Karpas-422 (cell line): ENCODE measurements at regions not wholly inside any gene's neighbourhood (a gene's known extent, or its start where the extent isn't known, plus 50 kb on each side); places are given as distances from the start of the nearest gene placed in this dataset.
"Not testable (repeated sequence)": the region's sequence is repeated elsewhere in the genome, so short reads cannot be mapped to it uniquely, and the experiment has no call there.

ENCODE experiments used
- DNase-seq: peaks from one replicate; pipeline ENCODE4 v3.0.0-alpha.2; 2015
- H2AFZ ChIP-seq: fragments of 200-600 bp; sonication (generic); 2 replicates; pipeline ENCODE4 v1.6.1; 2014; ENCODE audit warnings: antibody characterized with exemption, low read length, mixed read lengths
- H3K27ac ChIP-seq: fragments of 200-600 bp; sonication (generic); 2 replicates; pipeline ENCODE4 v1.5.1; 2014; ENCODE audit warnings: mild to moderate bottlenecking, low read length, moderate library complexity
- H3K27me3 ChIP-seq: fragments of 200-600 bp; sonication (generic); 2 replicates; pipeline ENCODE4 v1.6.1; 2014; ENCODE audit warnings: low read length, mixed read lengths
- H3K36me3 ChIP-seq: fragments of 200-600 bp; sonication (generic); 2 replicates; pipeline ENCODE4 v1.6.1; 2014; ENCODE audit warnings: low read length, mixed read lengths; ENCODE audit not compliant: insufficient read depth
- H3K4me1 ChIP-seq: fragments of 200-600 bp; sonication (generic); 2 replicates; pipeline ENCODE4 v1.6.1; 2014; ENCODE audit warnings: mild to moderate bottlenecking, low read length, mixed read lengths
- H3K4me2 ChIP-seq: fragments of 200-600 bp; sonication (generic); 2 replicates; pipeline ENCODE4 v1.6.1; 2014; ENCODE audit warnings: low read length, low read depth, mild to moderate bottlenecking; ENCODE audit not compliant: poor library complexity, severe bottlenecking
- H3K4me3 ChIP-seq: fragments of 200-600 bp; sonication (generic); 2 replicates; pipeline ENCODE4 v1.5.1; 2014; ENCODE audit warnings: mild to moderate bottlenecking, antibody characterized with exemption, low read length, mixed read lengths
- H3K79me2 ChIP-seq: fragments of 200-600 bp; sonication (generic); 2 replicates; pipeline ENCODE4 v1.6.1; 2014; ENCODE audit warnings: mild to moderate bottlenecking, low read length, mixed read lengths
- H3K9ac ChIP-seq: fragments of 200-600 bp; sonication (generic); 2 replicates; pipeline ENCODE4 v1.6.0; 2014; ENCODE audit warnings: low read length
- H3K9me2 ChIP-seq: fragments of 200-600 bp; sonication (generic), shearing (Covaris generic); replicated peaks from 2 replicates; pipeline ENCODE4 v1.6.0; 2014; ENCODE audit warnings: mild to moderate bottlenecking, low read length, moderate library complexity; ENCODE audit not compliant: insufficient read depth
- H3K9me3 ChIP-seq: fragments of 300-700, 200-600 bp; sonication (generic); 2 replicates; pipeline ENCODE4 v1.6.1; 2014; ENCODE audit warnings: low read length, mixed read lengths
- H4K20me1 ChIP-seq: fragments of 200-600 bp; sonication (generic); 2 replicates; pipeline ENCODE4 v1.6.1; 2014; ENCODE audit warnings: mild to moderate bottlenecking, antibody characterized with exemption, low read length, low read depth; ENCODE audit not compliant: insufficient read depth

DNA sequence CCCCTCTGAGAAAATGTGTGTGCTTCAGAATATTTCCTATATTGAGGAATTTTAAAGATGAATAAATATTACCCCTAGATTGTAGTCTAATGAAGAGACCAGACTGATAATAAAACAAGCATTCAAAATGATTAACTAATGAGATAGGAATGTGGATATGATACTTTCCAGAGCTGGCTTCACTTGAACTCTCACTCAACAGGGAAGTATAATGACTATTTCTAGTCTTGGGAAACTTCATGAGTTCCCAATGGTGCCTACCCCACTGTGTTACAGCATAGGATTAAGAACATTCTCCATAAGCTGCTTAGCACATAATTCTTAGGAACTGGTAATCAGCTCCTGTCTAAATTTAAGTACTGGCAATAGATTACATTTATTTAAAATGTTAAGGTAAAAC is 261.5 kb upstream of the ZNF385D start:
- no peak overlapping the region for H3K4me3 ChIP-seq
- H3K27me3 ChIP-seq = no peaks in the 10 kb centered on the region
- H3K4me1 ChIP-seq = no peaks in the 10 kb centered on the region
- H4K20me1 ChIP-seq = no peaks in the 10 kb centered on the region
- no peaks in the 10 kb centered on the region for H3K36me3 ChIP-seq
- H3K4me2 ChIP-seq = no peak overlapping the region
- no peak overlapping the region for H2AFZ ChIP-seq
- peaks cover 4% of the 10 kb centered on the region; the same call in 1 of the 2 replicates for H3K9me3 ChIP-seq
- H3K9ac ChIP-seq = no peak overlapping the region
- H3K79me2 ChIP-seq = no peaks in the 10 kb centered on the region
- no peak for DNase-seq
- H3K9me2 ChIP-seq = no peaks in the 10 kb centered on the region
- no peak overlapping the region for H3K27ac ChIP-seq

DNA sequence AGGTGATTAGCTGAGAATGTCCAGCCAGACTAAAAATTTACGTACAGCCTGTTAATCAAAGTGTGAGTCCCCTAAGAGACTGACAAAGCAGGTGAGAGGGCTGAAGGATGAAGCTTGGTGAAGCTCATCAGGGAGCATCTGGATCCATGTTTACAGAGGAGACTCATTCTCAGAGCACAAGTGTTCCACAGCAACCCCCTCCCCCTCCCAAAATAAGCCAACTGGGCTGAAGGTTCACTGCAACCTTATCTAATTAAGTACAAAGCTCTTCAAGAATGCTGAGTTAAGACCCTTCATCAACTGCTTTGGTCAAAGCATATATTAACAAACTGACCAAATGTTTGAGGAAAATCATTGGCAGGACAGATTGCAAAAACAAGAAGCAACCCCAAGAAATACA is 262.6 kb upstream of the ZNF385D start:
- H3K4me2 ChIP-seq = no peak overlapping the region
- H2AFZ ChIP-seq = no peak overlapping the region

DNA sequence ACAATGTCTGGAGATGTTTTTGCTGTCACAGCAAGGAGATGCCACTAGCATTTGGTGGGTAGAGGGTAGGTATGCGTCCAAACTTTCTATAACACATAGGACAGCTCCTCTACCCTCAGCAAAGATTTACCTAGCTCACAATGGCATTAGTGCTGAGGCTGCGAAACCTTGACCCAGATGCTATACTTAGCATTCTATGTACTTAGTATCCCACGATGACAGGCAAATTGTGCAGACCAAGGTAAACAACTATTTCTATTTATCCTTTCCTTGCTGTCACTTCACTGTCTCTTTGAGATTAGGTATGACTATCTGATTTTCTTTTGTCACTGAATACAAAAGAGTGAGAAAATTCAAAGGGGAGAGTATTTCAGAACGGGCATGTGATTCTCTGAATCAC is 265.2 kb upstream of the ZNF385D start:
- Histone ChIP-seq H3K79me2 (no peaks in the 10 kb centered on the region), H3K4me3 (no peak overlapping the region), H3K4me1 (no peaks in the 10 kb centered on the region), H3K9me3 (peaks cover 7% of the 10 kb centered on the region; the same call in 1 of the 2 replicates), H3K36me3 (no peaks in the 10 kb centered on the region), H3K9me2 (no peaks in the 10 kb centered on the region; the same call in 1 of the 2 replicates), H4K20me1 (no peaks in the 10 kb centered on the region), H3K9ac (no peak overlapping the region), H3K27me3 (no peaks in the 10 kb centered on the region), H2AFZ (no peak overlapping the region), H3K27ac (no peak overlapping the region), H3K4me2 (no peak overlapping the region)
- no peak for DNase-seq

More for the DNA sequence above, 262.6 kb upstream of the ZNF385D start:
- DNase-seq = no peak
- Histone ChIP-seq H3K79me2 (no peaks in the 10 kb centered on the region), H4K20me1 (no peaks in the 10 kb centered on the region), H3K27ac (no peak overlapping the region), H3K36me3 (no peaks in the 10 kb centered on the region), H3K9me2 (no peaks in the 10 kb centered on the region), H3K4me1 (no peaks in the 10 kb centered on the region), H3K4me3 (no peak overlapping the region), H3K9me3 (peaks cover 4% of the 10 kb centered on the region; the same call in 1 of the 2 replicates), H3K27me3 (no peaks in the 10 kb centered on the region), H3K9ac (no peak overlapping the region)

DNA sequence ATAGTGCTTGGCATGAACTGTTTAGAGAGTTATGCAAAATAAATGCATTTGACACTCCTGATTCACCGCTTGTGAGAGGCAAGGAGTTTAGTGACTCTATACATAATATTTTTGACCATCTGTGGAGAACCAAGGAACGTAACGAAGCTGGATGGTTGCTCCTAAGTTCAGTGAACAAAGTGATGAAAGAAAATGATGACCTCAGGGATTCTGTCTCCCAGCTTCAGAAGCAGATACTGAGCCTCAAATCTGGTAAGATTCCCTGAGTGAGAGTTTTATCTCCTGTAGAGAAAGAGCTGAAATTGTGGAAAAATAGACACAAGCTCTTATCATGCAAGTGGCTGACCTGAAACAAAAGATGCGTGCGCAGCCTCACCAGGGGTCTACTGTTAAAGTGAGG is 273.6 kb upstream of the ZNF385D start:
- not testable (repeated sequence) for H3K4me1 ChIP-seq, H3K9me3 ChIP-seq, DNase-seq, H3K36me3 ChIP-seq, H4K20me1 ChIP-seq, H3K4me3 ChIP-seq, H3K9ac ChIP-seq, H3K9me2 ChIP-seq, H3K4me2 ChIP-seq, H3K79me2 ChIP-seq, H3K27me3 ChIP-seq, H3K27ac ChIP-seq, H2AFZ ChIP-seq

DNA sequence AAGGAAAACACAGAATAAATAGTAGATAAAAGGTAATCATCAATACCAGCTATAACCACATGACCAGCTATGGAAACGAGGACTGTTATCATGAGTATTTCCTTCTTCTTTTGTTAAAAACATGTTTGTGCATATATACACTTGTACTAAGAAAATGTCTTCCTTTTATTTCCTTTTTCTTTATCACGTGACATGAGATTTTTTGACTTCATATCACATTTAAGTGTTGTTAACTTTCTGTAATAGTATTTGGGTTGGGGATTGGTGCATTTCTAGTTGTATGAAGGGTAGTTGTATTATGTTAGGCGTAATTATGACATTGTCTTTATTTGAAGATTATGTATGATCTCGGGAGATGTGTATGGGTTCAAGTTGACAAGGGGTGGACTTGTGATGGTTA is 278.5 kb upstream of the ZNF385D start:
- Histone ChIP-seq H3K4me2 (no peak overlapping the region), H4K20me1 (no peaks in the 10 kb centered on the region), H3K4me3 (no peak overlapping the region), H3K4me1 (no peaks in the 10 kb centered on the region), H3K9ac (no peak overlapping the region), H3K36me3 (no peaks in the 10 kb centered on the region), H3K9me3 (no peaks in the 10 kb centered on the region), H2AFZ (no peak overlapping the region), H3K79me2 (no peaks in the 10 kb centered on the region), H3K27me3 (no peaks in the 10 kb centered on the region), H3K27ac (no peak overlapping the region), H3K9me2 (no peaks in the 10 kb centered on the region)
- DNase-seq = no peak

DNA sequence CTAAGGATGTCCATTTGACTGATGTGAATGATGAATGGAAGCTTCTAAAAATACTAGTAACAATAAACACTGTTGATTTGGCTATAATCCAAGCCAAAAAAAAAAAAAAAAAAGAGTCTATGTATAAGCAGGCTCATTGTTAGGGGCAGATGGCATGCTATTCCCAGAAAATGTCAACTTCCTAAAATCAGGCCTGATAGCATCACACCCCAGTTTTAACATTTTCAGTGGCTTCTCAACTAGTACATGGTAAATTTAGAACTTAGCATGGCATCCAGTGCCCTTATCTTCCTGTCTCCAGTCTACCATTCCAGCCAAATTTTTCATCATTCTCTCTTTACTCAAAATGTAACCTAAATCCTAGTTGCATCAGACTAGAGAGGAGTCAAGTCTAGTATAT is 288.2 kb upstream of the ZNF385D start:
- Histone ChIP-seq H3K4me2 (no peak overlapping the region), H2AFZ (no peak overlapping the region), H3K27me3 (no peaks in the 10 kb centered on the region), H3K36me3 (no peaks in the 10 kb centered on the region), H3K9me2 (no peaks in the 10 kb centered on the region), H3K4me3 (no peak overlapping the region), H3K79me2 (no peaks in the 10 kb centered on the region), H3K4me1 (no peaks in the 10 kb centered on the region), H3K9ac (no peak overlapping the region), H3K27ac (no peak overlapping the region), H3K9me3 (peaks cover 5% of the 10 kb centered on the region), H4K20me1 (no peaks in the 10 kb centered on the region)
- no peak for DNase-seq

DNA sequence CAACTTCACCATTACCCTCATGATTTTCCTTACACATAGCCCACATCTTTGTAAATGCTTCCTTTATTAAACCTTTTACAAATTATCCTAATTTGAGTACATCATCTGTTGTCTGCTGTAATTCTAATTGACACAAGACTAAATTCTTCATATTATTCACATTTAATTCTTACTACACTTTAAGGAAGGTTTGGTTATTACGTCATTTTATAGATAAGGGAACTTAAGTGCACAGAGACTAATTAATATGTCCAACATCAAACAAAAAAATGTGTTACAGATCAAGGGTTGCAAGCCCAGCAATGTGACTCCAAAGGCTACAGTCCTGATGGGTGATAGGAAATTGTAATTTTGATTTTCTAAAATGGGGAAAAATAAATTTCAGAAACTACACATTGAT is 289.1 kb upstream of the ZNF385D start:
- Histone ChIP-seq H3K27me3 (no peaks in the 10 kb centered on the region), H3K36me3 (no peaks in the 10 kb centered on the region), H3K4me1 (no peaks in the 10 kb centered on the region), H3K9me3 (peaks cover 7% of the 10 kb centered on the region), H4K20me1 (no peaks in the 10 kb centered on the region), H2AFZ (no peak overlapping the region), H3K79me2 (no peaks in the 10 kb centered on the region), H3K9me2 (no peaks in the 10 kb centered on the region), H3K4me2 (no peak overlapping the region), H3K4me3 (no peak overlapping the region), H3K27ac (no peak overlapping the region), H3K9ac (no peak overlapping the region)
- no peak for DNase-seq

DNA sequence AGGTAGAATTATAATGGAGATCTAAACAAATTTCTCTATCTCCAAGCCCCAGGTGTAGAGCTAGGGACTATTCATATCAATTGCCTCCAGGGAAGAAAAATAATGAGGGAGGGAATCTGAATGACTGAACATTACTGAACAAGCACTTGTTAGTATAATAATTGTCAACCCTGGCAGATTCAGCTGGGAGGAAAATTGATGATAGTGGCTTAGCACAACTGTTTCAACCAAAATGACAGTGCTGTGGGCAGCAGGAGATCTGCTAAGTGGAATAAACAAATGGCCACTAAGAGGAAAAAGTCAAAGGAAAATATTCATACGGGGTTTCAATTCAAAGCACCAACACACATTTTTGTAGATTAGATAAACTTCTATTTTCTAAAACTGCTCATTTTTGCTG is 294.9 kb upstream of the ZNF385D start:
- no peaks in the 10 kb centered on the region for H3K4me1 ChIP-seq
- no peak overlapping the region for H3K9ac ChIP-seq
- no peaks in the 10 kb centered on the region for H3K36me3 ChIP-seq
- no peaks in the 10 kb centered on the region for H3K79me2 ChIP-seq
- H3K27ac ChIP-seq = no peak overlapping the region
- DNase-seq = no peak
- H3K9me2 ChIP-seq = no peaks in the 10 kb centered on the region
- no peak overlapping the region for H3K4me3 ChIP-seq
- peaks cover 26% of the 10 kb centered on the region for H3K9me3 ChIP-seq
- H3K4me2 ChIP-seq = no peak overlapping the region
- no peak overlapping the region for H2AFZ ChIP-seq
- H3K27me3 ChIP-seq = no peaks in the 10 kb centered on the region
- no peaks in the 10 kb centered on the region for H4K20me1 ChIP-seq

DNA sequence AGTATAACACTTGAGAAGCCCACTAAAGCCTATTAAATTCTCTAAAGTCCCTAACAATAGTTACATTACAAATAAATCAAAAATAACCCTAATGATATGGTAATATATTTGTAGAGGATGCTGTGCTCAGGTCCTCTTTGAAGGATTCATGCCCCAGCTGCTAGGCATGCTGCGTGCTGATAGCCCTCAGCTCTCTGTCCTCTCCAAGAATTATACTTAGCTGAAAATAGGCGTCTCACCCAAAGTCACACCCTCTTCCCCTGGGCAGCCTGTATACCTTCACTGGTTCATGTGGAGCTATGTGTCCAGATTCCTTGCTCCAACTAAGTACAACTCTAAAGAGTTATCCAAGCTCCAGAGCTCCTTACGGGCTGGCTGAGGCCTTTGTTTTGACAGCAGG is 312.5 kb upstream of the ZNF385D start:
- no peak for DNase-seq
- Histone ChIP-seq H3K4me2 (no peak overlapping the region), H3K4me1 (no peaks in the 10 kb centered on the region), H3K79me2 (no peaks in the 10 kb centered on the region), H2AFZ (no peak overlapping the region), H3K9me2 (no peaks in the 10 kb centered on the region), H3K4me3 (no peak overlapping the region), H3K27ac (no peak overlapping the region), H3K9ac (no peak overlapping the region), H4K20me1 (no peaks in the 10 kb centered on the region), H3K27me3 (no peaks in the 10 kb centered on the region), H3K9me3 (no peaks in the 10 kb centered on the region; the same call in 1 of the 2 replicates), H3K36me3 (no peaks in the 10 kb centered on the region)
